SK-N-SH (cell line): ENCODE measurements at regions not wholly inside any gene's neighbourhood (a gene's known extent, or its start where the extent isn't known, plus 50 kb on each side); places are given as distances from the start of the nearest gene placed in this dataset.

ENCODE experiments used
- EZH2phosphoT487 ChIP-seq: fragments of 200-600 bp; sonication (generic); IDR thresholded peaks from 2 replicates; pipeline ENCODE4 v1.6.1; 2017; ENCODE audit warnings: low read depth, mixed run types, mild to moderate bottlenecking, antibody characterized with exemption, moderate library complexity, borderline replicate concordance
- TCF12 ChIP-seq: IDR thresholded peaks from 2 replicates; pipeline ENCODE4 v1.4.0; 2012

GRCh38 chr1:244297087-244297486 lies 154.6 kb downstream of the ADSS2 start:
- TF ChIP-seq EZH2phosphoT487 (no peak), TCF12 (no peak)
